ENCODE measurements at regions not wholly inside any gene's neighbourhood (a gene's known extent, or its start where the extent isn't known, plus 50 kb on each side); places are given as distances from the start of the nearest gene placed in this dataset.
"Not testable (repeated sequence)": the region's sequence is repeated elsewhere in the genome, so short reads cannot be mapped to it uniquely, and the experiment has no call there.

DNA sequence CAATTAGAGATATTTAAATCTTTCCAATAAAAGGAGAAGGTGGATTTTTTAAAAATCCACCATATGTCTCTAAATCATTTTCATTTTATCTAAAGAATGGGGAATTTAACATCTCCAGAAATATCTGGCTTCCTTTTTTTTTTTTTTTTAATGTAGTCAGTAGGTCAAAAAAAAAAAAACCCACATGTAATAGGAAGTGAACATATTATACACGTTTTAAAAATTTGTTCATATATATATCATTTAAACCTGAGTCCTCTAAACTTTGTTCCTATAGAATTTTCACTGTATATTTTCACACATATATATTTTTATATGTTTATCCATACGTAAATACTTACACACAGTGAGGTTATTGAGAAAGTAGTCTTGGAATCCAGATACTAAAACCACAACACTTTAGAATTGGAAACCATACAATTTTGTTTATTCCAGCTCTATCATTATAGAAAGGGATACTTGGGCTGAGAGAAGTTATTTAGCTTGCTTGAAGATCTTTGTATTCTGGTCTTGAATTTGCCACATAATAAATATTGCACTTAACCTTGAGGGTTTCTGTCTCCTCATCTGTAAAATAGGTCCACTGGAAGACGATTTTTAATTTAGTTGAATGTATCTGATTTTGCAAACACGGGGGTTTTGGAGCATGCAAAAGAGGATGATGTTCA lies 62.1 kb upstream of the ZNF217 start:
- TF ChIP-seq CTCF (IDR thresholded peaks at IDR 0.05; ENCODE audit: low read depth, low read length) = no peak
- no peak for DNase-seq (ENCODE audit: extremely low read depth, low read depth)

- no peak for TF ChIP-seq CTCF (IDR thresholded peaks at IDR 0.05; ENCODE audit: low read depth, low read length)
- no peak for DNase-seq (ENCODE audit: extremely low read depth, low read depth)
Measured at GRCh38 chr20:53654932-53655624, 61.4 kb upstream of the ZNF217 start.

GRCh38 chr20:53654521-53654920 lies 60.9 kb upstream of the ZNF217 start:
- DNase-seq (ENCODE audit: extremely low read depth, low read depth) = not testable (repeated sequence)

GRCh38 chr20:53652859-53653517 lies 59.3 kb upstream of the ZNF217 start:
- TF ChIP-seq CTCF (IDR thresholded peaks at IDR 0.05; ENCODE audit: low read depth, low read length) = no peak
- no peak for DNase-seq (ENCODE audit: extremely low read depth, low read depth)

- TF ChIP-seq CTCF (IDR thresholded peaks at IDR 0.05; ENCODE audit: low read depth, low read length) = no peak
- DNase-seq (ENCODE audit: extremely low read depth, low read depth) = no peak
Measured at GRCh38 chr20:53652090-53652858, 58.6 kb upstream of the ZNF217 start.

DNA sequence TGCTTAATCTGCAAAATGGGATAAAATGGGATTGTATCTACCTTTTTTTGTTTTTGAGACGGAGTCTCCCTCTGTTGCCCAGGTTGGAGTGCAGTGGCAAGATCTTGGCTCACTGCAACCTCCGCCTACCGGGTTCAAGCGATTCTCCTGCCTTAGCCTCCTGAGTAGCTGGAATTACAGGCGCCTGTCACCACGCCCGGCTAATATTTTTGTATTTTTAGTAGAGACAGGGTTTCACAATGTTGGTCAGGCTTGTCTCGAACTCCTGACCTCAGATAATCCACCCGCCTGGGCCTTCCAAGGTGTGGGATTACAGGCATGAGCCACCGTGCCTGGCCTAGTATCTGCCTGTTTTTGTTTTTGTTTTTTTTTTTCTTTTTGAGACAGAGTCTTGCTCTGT lies 55.9 kb upstream of the ZNF217 start:
- not testable (repeated sequence) for DNase-seq (ENCODE audit: extremely low read depth, low read depth)

DNA sequence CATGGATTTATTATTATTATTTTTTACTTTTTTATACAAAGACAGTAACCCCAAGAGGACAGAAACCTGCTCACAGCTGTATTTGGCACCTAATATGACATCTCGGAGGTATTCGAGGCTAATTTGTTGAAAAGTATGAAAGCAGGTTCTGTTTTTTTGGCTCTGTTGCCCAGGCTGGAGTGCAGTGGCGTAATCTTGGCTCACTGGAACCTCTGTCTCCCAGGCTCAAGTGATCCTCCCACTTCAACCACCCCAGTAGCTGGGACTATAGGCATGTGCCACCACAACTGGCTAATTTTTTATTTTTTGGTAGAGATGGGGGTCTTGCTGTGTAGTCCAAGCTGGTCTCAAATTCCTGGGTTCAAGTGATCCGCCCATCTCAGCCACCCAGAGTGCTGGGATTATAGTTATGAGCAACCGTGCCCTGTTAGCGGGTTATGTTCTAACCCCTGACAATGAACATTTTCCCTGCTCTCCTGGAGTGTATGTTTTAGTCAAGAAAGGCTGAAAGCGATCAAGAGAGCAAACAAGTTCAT lies 53.7 kb upstream of the ZNF217 start:
- no peak for DNase-seq (ENCODE audit: extremely low read depth, low read depth)

More for the DNA sequence above, 53.7 kb upstream of the ZNF217 start:
- TF ChIP-seq CTCF (IDR thresholded peaks at IDR 0.05; ENCODE audit: low read depth, low read length) = no peak
